ENCODE measurements at regions not wholly inside any gene's neighbourhood (a gene's known extent, or its start where the extent isn't known, plus 50 kb on each side); places are given as distances from the start of the nearest gene placed in this dataset.

DNA sequence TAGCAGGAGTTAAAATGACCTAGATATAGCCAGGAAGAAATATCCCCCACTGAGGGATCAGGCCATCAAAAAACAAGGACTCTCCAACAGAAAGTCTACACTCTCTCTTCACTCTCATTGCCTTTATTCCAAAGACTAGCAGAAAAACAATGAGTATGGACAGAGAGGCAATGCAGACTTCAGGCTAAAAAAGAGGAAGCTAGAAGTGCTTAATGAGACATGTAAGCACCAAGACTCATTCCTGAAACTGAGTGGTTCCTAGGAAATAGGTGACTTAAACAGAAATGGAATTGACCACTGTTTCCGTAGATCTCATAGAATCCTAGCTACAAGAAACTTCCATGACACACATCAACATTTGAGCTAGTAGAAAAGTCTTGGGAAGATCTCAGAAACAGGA, 387.3 kb downstream of the KDM5D start:
- Histone ChIP-seq H3K27ac (ENCODE audit: low read depth in 1 of 2, low read length in 2 of 2) (no peak overlapping the region), H3K36me3 (ENCODE audit: control insufficient read depth in 4 of 4, insufficient read depth in 3 of 4, low read depth in 1 of 4, low read length in 3 of 4) (no peaks in the 10 kb centered on the region), H3K9me3 (ENCODE audit: control insufficient read depth in 4 of 4, low read length in 3 of 4) (no peaks in the 10 kb centered on the region), H3K4me3 (ENCODE audit: low read depth in 1 of 3, low read length in 3 of 3) (no peak overlapping the region), H3K9ac (ENCODE audit: low read depth in 1 of 2, low read length in 2 of 2) (no peak overlapping the region), H3K27me3 (ENCODE audit: control insufficient read depth in 4 of 4, insufficient read depth in 4 of 4, low read length in 3 of 4) (no peaks in the 10 kb centered on the region), H3K4me1 (ENCODE audit: control insufficient read depth in 4 of 4, insufficient read depth in 4 of 4, low read length in 3 of 4) (no peaks in the 10 kb centered on the region)
- 71% methylated on average over 1 of the region's 1 CpG for WGBS
- no peak for DNase-seq (ENCODE audit: low spot score)
- no peak for TF ChIP-seq HNF4A (conservative IDR thresholded peaks at IDR 0.05)
- TF ChIP-seq MAX (IDR thresholded peaks at IDR 0.05), result no peak
- TF ChIP-seq RAD21 (IDR thresholded peaks at IDR 0.05), result no peak
- TF ChIP-seq ATF3 (IDR thresholded peaks at IDR 0.05), result no peak
- no peak for TF ChIP-seq EGR1 (IDR thresholded peaks at IDR 0.05; ENCODE audit: low read depth in 2 of 2)
- TF ChIP-seq JUND (IDR thresholded peaks at IDR 0.05), result no peak
- no peak for TF ChIP-seq SP1 (IDR thresholded peaks at IDR 0.05)
- TF ChIP-seq HNF4G (IDR thresholded peaks at IDR 0.05), result no peak
- TF ChIP-seq TAF1 (conservative IDR thresholded peaks at IDR 0.05), result no peak
- no peak for TF ChIP-seq FOXA1 (IDR thresholded peaks at IDR 0.05)
- TF ChIP-seq ZBTB33 (IDR thresholded peaks at IDR 0.05), result no peak
- TF ChIP-seq FOXA2 (IDR thresholded peaks at IDR 0.05), result no peak
- no peak for TF ChIP-seq GABPA (IDR thresholded peaks at IDR 0.05 in 1 of 2, conservative IDR thresholded peaks at IDR 0.05 in 1 of 2)
- no peak for TF ChIP-seq YY1 (IDR thresholded peaks at IDR 0.05)
- TF ChIP-seq REST (IDR thresholded peaks at IDR 0.05), result no peak
- no peak for TF ChIP-seq CTCF (IDR thresholded peaks at IDR 0.05; ENCODE audit: low read depth, low read length, missing input control)
- TF ChIP-seq RXRA (IDR thresholded peaks at IDR 0.05), result no peak
- no peak for TF ChIP-seq NR2F2 (IDR thresholded peaks at IDR 0.05)

DNA sequence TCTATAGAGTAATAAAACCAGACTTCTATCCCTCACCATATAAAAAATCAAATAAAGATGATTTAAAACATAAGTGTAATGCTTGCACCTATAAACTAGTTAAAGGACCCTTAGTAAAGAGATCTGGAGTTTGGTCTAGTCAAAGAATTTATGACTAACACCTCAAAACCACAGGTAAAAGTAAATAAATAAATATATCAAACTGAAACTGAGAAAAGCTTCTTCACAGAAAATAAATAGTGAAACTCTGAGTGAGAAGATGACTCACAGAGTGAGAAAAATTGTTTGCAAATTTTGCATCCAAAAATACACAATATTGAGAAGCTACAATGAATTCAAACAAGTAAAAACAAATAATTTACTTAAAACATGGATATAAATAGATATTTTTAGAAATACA, 387.8 kb downstream of the KDM5D start:
- Histone ChIP-seq H3K27ac (ENCODE audit: low read depth in 1 of 2, low read length in 2 of 2) (no peak overlapping the region), H3K9me3 (ENCODE audit: control insufficient read depth in 4 of 4, low read length in 3 of 4) (no peaks in the 10 kb centered on the region), H3K4me3 (ENCODE audit: low read depth in 1 of 3, low read length in 3 of 3) (no peak overlapping the region), H3K36me3 (ENCODE audit: control insufficient read depth in 4 of 4, insufficient read depth in 3 of 4, low read depth in 1 of 4, low read length in 3 of 4) (no peaks in the 10 kb centered on the region), H3K9ac (ENCODE audit: low read depth in 1 of 2, low read length in 2 of 2) (no peak overlapping the region), H3K27me3 (ENCODE audit: control insufficient read depth in 4 of 4, insufficient read depth in 4 of 4, low read length in 3 of 4) (no peaks in the 10 kb centered on the region), H3K4me1 (ENCODE audit: control insufficient read depth in 4 of 4, insufficient read depth in 4 of 4, low read length in 3 of 4) (no peaks in the 10 kb centered on the region)
- no peak for DNase-seq (ENCODE audit: low spot score)
- no peak for TF ChIP-seq HNF4A (conservative IDR thresholded peaks at IDR 0.05)
- no peak for TF ChIP-seq CTCF (IDR thresholded peaks at IDR 0.05; ENCODE audit: low read depth, low read length, missing input control)
- TF ChIP-seq ATF3 (IDR thresholded peaks at IDR 0.05), result no peak
- no peak for TF ChIP-seq ZBTB33 (IDR thresholded peaks at IDR 0.05)
- TF ChIP-seq FOXA1 (IDR thresholded peaks at IDR 0.05), result no peak
- TF ChIP-seq YY1 (IDR thresholded peaks at IDR 0.05), result no peak

Data from liver (tissue), 8 donors.